GM21723 (cell line): ENCODE measurements at regions not wholly inside any gene's neighbourhood (a gene's known extent, or its start where the extent isn't known, plus 50 kb on each side); places are given as distances from the start of the nearest gene placed in this dataset.

Experiments used
- ATAC-seq: cut with Tn5 transposase; IDR thresholded peaks from one replicate; pipeline ENCODE4 v1.9.1; 2021; ENCODE audit warnings: mild to moderate bottlenecking, moderate library complexity; ENCODE audit not compliant: unreplicated experiment

- no peak for ATAC-seq
Measured at GRCh38 chr5:56595566-56595965, 219.8 kb upstream of the MAP3K1 start.

GRCh38 chr5:56594792-56595191 lies 220.6 kb upstream of the MAP3K1 start:
- ATAC-seq, result no peak

DNA sequence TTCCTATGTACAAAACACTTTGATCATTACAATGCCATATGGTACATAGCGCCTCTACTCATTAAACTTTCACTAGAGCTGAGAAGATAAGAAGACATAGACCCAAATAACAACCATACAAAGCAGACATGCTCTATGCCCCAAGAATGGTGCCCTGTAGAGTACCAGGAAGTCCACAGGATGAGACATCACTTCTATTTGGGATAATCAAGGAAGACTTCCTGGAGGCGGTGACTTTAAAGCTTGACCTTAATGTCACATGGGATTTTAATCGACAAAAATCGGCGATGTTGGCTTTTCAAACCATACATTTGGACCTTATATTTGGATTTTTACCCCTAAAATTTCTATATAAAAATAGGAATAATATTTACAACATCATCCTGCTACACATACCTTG lies 224.3 kb upstream of the MAP3K1 start:
- no peak for ATAC-seq

DNA sequence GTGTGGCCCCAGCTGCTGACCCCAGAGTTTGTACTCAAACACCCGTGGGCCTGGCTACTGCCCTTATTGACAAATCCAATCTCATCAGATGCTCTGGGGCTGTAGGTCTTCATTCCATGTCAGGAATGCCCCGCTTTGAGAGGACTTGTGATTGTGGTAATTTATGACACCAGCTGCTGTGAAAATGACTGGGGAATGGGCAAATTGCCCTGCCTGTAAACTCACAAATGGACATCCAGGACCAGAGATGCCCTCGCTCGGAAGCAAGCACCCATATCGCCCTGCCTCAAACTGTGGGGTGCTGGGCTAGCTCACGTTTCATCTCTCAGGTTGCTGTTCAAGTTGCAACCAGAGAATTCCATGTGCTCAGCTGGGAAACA lies 225.9 kb upstream of the MAP3K1 start:
- ATAC-seq, result no peak

- ATAC-seq, result peak; percentile 99
Measured at GRCh38 chr5:56588636-56589480, 226.5 kb upstream of the MAP3K1 start.

DNA sequence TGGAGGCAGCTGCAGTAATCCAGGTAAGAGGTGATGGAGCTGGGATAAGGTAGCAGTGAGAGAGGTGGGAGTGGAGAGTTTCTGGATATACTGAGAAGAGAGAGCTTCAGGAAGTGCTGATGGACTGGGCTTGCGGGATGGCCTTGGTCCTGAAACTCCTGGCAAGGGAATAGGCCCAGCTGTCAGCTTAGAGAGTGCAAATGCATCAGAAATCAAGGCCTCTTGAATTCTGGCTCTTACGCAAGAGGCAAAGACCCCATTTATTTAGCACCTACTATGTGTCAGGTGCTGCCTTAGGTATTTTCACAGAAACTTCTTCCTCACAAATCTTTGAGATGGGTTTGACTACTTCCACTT lies 227.2 kb upstream of the MAP3K1 start:
- no peak for ATAC-seq

- no peak for ATAC-seq
Measured at GRCh38 chr5:56587381-56588130, 227.8 kb upstream of the MAP3K1 start.

DNA sequence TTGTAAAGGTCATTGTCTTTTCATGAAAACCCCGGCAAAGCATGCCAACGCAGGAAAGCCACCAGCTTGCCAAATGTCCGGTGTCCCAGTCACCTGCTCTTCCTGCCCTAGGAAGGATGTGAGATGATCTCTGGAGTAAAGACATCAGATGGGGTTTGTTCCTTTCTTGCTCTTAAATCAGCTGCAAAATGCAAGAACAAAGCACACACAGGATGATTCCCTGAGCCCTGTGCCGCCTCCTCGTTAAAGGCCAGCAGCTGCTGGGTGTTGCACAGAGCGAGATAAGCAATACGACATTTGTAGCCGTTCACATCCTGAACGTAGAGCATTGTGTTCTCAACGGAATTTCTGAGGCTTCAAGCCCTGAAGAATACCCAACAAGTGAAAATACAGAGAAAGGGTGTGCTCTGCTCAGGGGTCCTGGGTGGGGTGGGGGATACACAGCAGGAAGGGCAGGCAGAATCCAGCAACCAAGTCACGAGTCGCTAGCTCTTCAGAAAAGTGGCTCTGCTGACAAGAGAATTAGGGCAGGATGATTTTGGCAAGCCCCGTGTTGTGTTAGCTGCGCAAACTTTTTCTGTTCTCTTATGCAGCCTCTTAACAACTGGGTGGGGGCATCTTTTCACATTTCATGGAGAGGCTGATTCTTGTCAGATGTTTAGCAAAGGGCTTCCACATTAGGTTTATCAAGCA lies 229.2 kb upstream of the MAP3K1 start:
- ATAC-seq, result no peak

GRCh38 chr5:56585461-56585860 lies 229.9 kb upstream of the MAP3K1 start:
- no peak for ATAC-seq

- ATAC-seq, result no peak
Measured at GRCh38 chr5:56581426-56581825, 233.9 kb upstream of the MAP3K1 start.

DNA sequence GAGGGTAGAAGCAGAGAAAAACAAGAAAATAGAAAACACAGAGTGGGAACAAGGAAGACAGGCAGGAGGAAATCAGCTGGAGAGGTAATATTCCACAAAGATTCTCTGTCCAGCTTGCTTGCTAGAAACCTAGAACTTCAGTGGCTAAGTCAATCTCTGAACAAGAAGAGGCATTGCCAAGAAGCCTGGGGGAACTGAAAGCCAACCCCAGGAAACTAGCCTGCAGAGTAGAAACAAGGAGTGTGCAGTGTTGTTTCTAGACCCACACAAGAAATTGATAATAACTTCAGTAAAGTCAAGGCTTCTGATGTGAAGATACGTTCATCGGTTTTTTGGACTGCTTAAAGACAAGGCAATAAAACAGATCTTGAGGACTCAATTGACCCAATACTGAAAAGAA lies 234.5 kb upstream of the MAP3K1 start:
- ATAC-seq, result no peak

DNA sequence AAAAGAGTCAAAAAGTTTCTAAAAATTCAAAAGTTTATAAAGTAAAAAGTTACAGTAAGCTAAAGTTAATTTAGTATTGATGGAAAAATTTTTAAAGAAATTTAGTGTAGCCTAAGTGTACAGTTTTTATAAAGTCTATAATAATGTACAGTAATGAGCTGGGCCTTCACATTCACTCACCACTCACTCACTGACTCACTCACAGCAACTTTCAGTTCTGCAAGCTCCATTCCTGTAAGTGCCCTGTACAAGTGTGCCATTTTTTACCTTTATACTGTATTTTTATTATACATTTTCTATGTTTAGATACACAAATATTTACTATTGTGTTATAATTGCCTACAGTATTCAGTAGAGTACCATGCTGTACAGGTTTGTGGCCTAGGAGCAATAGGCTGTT lies 239.5 kb upstream of the MAP3K1 start:
- ATAC-seq, result no peak

DNA sequence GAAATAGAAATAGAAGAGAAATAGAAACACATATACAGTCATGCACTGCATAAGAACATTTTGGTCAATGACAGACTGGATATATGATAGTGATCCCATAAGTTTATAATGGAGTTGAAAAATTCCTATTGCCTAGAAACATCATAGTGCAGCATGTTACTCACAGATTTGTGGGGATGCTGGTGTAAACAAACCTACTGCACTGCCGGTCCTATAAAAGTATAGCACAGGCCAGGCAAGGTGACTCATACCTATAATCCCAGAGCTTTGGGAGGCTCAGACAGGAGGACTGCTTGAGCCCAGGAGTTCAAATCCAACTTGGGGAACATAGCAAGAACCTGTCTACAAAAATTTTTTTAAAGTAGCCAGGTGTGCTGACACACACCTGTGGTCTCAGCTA lies 240.6 kb upstream of the MAP3K1 start:
- no peak for ATAC-seq

DNA sequence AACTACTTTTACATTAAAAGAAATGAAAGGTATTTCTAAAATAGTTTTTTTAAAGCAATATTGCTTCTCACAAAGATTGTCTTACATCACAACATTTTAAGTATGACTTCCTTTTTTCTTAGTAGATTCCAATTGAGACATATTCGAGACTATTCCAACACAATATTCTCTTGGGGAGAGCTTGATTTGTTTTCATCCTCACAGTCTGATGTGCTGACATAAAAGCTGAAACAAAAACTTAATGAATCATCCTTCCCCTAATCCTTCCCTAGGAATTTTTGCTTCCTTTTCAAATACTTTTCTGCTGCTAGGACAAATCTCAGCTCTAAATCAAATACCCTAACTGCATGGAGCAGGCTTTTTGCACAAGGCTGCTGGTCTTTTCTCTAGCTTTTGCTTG lies 245.8 kb upstream of the MAP3K1 start:
- ATAC-seq, result no peak

GRCh38 chr5:56569076-56569475 lies 246.3 kb upstream of the MAP3K1 start:
- no peak for ATAC-seq

DNA sequence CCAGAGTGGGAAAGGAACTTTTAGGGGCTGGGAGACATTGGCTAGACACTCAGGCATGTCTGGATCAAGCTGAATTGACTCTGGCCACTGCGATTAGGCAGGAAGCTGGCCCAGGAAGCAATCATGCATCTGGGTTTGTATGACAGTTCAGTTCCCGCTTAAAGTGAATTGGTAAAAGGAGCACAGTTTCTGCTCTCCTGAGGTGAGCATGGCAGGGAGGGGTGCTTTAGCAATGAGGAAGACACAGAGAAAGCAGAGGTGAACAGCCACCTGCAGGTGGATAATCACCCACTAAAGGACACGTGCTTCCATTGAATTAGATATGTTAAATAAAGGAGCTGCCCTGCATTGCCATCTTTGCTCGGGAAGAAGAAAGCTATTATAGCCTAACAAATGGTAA lies 248.1 kb upstream of the MAP3K1 start:
- no peak for ATAC-seq

DNA sequence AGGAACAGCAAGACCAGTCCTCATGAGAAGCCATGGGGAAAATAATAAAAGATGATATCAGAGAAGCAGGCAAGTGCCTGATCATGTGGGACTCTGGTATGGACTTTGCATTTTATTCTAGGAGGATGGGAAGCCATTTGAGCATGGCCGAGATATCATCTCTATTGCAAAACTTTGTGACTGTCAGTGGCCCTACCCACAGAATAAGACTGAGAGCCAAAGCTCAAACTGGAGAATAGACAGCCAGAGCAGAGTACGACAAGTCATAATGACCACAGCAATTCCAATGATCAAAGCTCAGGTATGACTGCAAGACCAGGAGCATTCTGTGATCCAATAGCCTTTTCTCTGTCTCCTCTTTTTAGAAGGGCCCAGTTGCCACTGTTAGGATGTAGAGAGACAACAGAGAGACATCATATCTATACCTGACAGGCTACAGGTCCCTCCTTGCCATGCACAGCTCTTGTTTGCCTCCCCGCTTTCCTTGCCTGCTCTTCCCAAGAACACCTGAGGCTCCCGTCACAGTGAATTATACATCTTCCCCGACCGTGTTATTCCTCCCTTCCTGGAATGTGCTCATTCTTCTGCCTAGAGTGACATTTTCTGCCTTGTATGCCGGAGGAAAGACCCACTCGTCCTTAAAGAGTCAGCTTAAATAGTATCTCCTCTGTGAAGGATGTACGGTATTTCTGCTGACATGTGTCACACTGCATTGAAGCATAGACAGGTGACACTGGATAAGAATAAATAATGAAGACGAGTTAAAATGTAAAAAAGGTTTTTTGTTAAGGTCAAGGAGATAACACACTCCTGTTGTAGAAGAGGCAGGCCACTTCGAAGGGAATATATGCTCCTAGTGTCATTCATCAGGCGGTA lies 248.7 kb upstream of the MAP3K1 start:
- ATAC-seq, result no peak

- ATAC-seq, result peak; percentile 84
Measured at GRCh38 chr5:56565644-56566043, 249.7 kb upstream of the MAP3K1 start.

DNA sequence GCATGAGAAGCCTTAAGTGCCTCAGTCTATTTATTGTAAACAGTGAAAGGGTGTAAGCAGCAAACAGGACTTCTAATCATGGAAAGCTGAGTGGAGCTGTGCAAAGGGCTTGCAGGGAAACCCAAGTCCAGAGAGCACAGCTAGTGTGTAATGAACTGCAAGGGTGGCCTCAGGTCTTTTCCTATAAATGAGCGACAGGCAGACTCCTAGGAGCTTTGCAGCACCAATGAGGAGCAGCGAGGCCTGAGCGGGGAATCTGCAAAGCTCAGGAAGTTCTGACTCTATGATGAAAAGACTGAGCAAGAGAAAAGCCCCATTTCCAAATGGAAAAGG lies 250.1 kb upstream of the MAP3K1 start:
- ATAC-seq, result no peak

- no peak for ATAC-seq
Measured at GRCh38 chr5:56564541-56565282, 250.6 kb upstream of the MAP3K1 start.
